ENCODE measurements at regions not wholly inside any gene's neighbourhood (a gene's known extent, or its start where the extent isn't known, plus 50 kb on each side); places are given as distances from the start of the nearest gene placed in this dataset.

GRCh38 chr12:4991801-4992200, 51.9 kb upstream of the KCNA5 start:
- TF ChIP-seq RAD21 (IDR thresholded peaks at IDR 0.05; ENCODE audit: low read depth), result no peak
- TF ChIP-seq EGR1 (IDR thresholded peaks at IDR 0.05), result no peak
- TF ChIP-seq TAF1 (IDR thresholded peaks at IDR 0.05; ENCODE audit: low read depth), result no peak
- no peak for TF ChIP-seq TCF12 (IDR thresholded peaks at IDR 0.05; ENCODE audit: low read depth)
- TF ChIP-seq FOXM1 (IDR thresholded peaks at IDR 0.05; ENCODE audit: borderline replicate concordance, low read depth), result no peak
- TF ChIP-seq EP300 (IDR thresholded peaks at IDR 0.05; ENCODE audit: borderline replicate concordance), result no peak
- TF ChIP-seq REST (IDR thresholded peaks at IDR 0.05; ENCODE audit: low read depth), result no peak
- TF ChIP-seq CREB1 (IDR thresholded peaks at IDR 0.05; ENCODE audit: low read depth), result no peak
- TF ChIP-seq TEAD4 (IDR thresholded peaks at IDR 0.05), result no peak
- TF ChIP-seq MAX (IDR thresholded peaks at IDR 0.05), result no peak
- no peak for TF ChIP-seq YY1 (IDR thresholded peaks at IDR 0.05; ENCODE audit: low read depth)
- TF ChIP-seq CEBPB (IDR thresholded peaks at IDR 0.05), result no peak
- TF ChIP-seq ZBTB7A (IDR thresholded peaks at IDR 0.05; ENCODE audit: low read depth), result no peak
